SW480 (cell line): ENCODE measurements at regions not wholly inside any gene's neighbourhood (a gene's known extent, or its start where the extent isn't known, plus 50 kb on each side); places are given as distances from the start of the nearest gene placed in this dataset.

Experiments used
- DNase-seq: peaks from one replicate; pipeline ENCODE4 v3.0.0-alpha.2; 2016; ENCODE audit warnings: low spot score

GRCh38 chr4:24244663-24245490 lies 339.5 kb downstream of the DHX15 start:
- no peak for DNase-seq

DNA sequence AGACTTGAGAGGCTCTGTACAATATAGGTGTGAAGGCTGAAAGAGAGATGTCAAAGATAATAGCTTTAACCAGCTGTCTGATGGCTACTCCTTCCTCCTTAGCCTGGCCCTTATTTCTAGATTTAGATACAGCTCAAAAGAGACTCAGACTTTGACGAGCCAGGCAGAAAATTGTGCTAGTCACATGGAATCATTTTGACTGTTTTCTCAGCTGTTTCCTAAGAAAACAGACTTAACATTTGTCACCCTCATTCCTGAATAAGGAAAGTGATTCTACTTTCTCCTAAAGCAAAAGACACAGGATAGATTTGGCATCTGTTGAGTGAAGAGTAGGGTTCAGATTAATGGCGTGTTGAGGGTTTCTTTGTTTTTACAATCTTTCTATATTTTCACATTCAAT lies 340.7 kb downstream of the DHX15 start:
- DNase-seq = no peak

DNA sequence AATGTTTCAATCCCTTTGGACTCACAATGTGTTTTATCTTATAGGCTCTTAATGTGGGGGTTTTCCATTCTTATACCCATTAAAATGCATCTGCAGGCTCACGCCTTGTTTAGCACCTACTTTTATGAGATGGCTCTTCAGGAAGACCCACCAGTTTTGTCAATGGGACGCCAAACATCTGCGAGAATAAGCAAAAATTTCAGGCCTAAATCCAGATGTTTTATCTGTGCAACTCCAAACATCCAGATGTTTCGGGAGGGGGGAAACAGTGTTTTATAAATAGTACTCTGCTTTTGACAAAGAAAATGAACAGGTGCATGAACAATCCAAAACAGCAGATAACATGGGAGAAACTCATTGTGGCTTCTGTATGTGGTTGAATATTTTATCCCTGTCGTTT lies 342.8 kb downstream of the DHX15 start:
- no peak for DNase-seq

DNA sequence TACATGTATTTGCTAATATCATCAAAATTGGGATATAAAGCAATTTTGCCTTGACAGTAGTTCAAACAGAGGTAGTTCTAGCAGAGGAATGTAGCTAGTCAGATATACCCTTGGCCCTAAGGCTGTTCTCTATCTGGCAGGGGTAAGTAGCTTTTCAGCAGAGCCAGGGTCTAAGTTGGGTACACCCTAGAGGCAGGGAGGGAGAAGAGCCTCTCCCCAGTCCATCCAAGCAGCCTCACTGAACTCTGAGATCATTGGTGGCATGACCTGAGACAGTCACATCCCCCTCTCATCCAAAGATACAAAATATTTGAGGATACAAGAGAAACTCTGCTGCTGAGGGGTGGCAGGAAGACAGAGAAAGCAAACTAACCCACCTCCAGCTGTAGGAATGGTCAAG lies 343.7 kb downstream of the DHX15 start:
- no peak for DNase-seq

DNA sequence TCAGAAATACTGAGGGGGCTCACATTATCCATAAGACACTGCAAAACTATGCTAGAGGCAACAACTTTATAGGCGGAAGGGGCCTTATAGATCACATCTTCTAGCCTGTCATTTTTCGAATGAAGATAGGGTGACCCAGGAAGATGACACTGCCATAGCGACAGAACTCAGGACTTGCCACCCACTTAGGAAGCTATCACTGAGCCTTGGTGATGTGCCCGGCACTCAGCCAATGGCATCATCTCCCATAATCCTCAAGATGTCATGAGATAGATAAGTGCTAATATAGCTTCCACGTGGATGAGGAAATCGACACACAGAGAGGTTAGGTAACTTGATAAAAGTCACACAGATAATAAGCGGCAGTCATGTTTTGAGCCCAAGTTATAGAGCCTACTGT lies 346.6 kb downstream of the DHX15 start:
- no peak for DNase-seq

- no peak for DNase-seq
Measured at GRCh38 chr4:24236532-24236931, 346.7 kb upstream of the PPARGC1A start.

DNA sequence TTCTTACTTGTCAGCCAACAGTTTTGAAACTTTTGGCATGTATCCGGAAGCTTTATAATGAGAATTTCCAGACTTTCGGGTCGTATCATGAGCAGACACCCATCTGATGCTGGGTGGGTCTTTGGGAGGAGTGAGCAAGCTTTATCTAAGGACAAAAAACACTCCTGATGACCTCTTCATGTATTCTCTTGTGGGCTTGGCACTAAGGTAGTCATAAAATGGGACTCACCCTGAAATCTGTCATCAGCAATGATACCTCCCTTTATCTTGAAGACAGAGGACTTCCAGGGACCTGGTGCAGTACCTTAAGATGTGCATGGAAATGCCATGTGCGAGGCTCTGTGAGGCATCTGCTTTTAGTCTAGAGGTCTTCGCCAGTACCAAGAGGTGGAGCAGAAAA lies 346.3 kb upstream of the PPARGC1A start:
- no peak for DNase-seq

GRCh38 chr4:24235618-24236017 lies 345.8 kb upstream of the PPARGC1A start:
- DNase-seq = no peak

- DNase-seq = no peak
Measured at GRCh38 chr4:24234288-24234848, 344.5 kb upstream of the PPARGC1A start.

DNA sequence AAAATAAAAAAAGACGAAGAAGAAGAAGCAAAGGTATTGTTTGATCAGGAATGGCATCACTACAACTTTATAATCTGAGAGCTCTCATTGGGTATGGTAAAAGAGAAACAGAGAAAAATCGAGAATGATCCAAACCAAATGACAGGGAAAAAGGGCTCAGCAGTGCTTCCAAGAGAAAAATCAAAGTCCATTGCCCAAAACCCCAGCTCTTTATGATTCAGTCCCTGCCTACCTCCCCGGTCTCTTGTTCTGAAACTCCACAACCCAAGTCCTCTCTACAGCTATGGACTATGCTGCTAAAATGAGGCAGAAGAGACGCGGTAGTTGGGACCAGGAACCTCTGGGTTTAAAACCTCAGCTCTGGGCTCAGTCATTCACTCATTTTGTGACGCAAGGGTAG lies 341.1 kb upstream of the PPARGC1A start:
- no peak for DNase-seq

- no peak for DNase-seq
Measured at GRCh38 chr4:24229978-24230377, 340.1 kb upstream of the PPARGC1A start.

- DNase-seq = no peak
Measured at GRCh38 chr4:24228692-24229091, 338.8 kb upstream of the PPARGC1A start.

DNA sequence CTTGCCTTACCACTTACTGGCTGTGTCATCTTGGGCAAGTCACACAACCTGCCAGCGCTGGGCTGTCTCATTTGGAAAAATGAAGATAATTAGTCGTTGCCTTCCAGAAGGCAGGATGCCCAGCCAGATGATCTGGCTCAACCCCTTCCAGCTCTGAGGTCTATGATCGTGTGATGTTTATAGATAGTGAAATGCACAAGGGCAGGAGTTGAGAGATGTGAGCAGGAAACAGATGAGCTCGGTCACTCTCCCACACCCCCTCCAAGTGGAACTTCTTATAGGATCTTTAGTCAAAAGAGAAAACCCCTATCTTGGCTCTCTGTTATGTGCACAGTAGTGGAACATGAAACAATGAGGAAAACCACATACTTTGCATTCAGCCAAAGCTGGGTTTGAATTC lies 336.8 kb upstream of the PPARGC1A start:
- DNase-seq = no peak

GRCh38 chr4:24226023-24226422 lies 336.2 kb upstream of the PPARGC1A start:
- DNase-seq = no peak

DNA sequence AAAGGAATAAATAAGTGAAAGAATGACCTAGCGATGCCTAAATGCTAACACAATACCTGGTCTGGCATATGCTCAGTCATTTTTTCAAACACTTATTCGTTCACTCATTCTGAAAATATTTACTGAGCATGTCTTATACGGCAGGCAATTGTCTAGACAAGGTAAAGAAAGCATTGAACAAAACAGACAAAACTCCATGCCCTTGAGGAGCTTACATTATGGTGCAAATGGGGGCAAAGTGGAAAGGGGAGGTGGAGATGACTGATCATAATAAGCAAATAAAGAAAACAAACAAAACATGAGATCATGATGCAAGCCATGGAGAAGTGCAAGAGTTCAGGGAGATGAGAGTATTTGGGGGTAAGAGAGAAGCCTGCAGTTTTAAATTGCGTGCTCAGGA lies 334.6 kb upstream of the PPARGC1A start:
- DNase-seq = no peak

DNA sequence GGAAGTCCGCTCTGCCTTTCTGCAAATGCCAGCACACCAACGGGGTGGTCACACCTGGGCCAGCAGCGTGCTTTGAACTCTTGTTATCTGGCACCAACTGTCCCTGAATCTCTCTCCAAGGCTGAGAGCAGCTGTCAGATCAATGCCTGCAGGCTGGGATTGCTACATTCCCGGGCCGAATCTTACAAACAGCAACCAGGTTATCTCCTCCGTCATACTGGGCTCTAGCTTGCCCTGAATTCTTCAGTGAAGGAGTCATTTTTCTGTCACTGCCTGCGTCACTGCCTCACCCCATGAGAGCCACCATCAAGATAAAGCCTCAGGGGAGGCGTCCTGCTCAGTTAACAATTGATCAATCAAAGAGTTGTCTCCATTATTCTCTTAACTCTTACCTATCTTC lies 329.4 kb upstream of the PPARGC1A start:
- no peak for DNase-seq

DNA sequence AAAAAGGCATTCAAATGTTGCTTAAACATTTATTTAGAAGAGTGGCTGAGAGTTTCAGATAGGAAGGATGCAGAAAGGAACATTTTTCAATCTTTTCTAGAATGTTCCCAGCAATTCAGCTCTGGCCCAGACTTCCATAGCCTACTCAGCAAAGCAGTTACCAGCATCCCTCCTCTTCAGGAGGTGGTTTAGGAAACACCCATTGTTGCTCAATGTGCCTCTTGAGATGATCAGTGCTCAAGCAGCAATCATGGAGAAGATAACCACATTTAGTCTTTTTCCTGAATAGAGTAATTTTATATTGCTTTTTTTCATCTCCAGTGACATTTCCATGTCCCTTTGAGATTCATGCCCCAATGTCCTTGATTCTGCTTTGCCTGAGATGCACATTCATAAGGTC lies 328.7 kb upstream of the PPARGC1A start:
- DNase-seq = no peak

GRCh38 chr4:24214796-24215195 lies 324.9 kb upstream of the PPARGC1A start:
- DNase-seq = no peak

GRCh38 chr4:24213961-24214360 lies 324.1 kb upstream of the PPARGC1A start:
- no peak for DNase-seq

DNA sequence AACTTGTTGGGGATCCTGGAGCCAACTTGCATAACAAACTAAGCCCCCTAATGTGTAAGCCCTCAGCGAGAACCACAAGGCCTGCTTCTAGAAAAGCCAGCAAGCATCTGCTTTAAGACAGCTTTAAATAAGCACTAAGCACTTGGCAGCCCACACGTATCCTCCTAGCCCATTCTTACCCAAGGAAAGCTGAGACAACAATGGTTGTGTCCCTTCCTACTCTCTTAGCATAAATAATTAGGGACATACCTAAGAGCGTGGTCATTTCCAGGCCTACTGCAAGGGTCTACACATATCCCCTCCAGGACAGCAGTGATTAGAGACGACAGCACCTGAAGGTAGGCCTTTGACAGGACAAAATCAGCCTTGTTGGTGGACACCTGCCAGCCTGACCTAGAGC lies 322.8 kb upstream of the PPARGC1A start:
- DNase-seq = no peak

DNA sequence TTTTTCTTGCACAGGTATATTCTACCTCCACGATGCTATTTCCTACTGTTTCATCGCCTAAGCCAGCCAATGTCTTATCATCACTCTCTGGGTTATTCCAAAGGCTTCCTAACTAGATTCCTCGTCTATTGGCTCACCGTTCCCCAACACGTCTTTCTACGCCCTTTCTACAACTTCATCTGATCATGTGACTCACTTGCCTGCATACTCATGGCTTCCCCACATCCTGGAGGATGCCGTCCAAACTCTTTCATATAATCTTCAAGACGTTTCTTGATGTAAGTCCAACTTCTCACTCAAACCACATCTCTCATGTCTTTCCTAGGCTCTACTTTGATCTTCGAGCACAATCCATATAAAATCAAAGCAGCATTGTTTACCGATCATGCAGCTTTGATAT lies 322.0 kb upstream of the PPARGC1A start:
- peak; percentile 6 for DNase-seq

GRCh38 chr4:24210332-24210902 lies 320.6 kb upstream of the PPARGC1A start:
- no peak for DNase-seq

DNA sequence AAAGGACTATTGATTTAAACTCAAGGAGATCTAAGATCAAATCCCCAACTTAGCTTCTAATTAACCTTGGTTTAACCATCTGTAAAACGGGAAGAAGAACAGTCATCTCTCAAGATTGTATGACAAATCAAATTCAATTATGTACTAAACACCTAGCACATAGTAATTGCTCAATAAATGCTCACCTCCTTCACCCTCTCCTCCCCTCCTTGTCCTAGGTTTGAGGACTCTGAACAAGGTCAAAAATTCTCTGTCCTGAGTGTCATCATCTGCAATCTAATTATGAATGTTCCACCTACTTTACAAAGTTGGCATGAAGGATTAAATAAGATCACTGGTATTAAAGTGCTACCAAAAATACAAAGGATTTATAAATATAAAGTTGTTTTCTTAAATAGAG lies 320.1 kb upstream of the PPARGC1A start:
- DNase-seq = no peak

GRCh38 chr4:24209131-24209530 lies 319.3 kb upstream of the PPARGC1A start:
- no peak for DNase-seq
